SK-N-SH (cell line): ENCODE measurements at regions not wholly inside any gene's neighbourhood (a gene's known extent, or its start where the extent isn't known, plus 50 kb on each side); places are given as distances from the start of the nearest gene placed in this dataset.

Source experiments
- CTCF ChIA-PET: fragments of 300-600, 350-600 bp; formaldehyde crosslinking; extraction: SDS; loops from one replicate; lab custom pipeline; 2021; lab: Yijun Ruan, JAX
- POLR2A ChIA-PET: fragments of 350-600 bp; sonication (Branson Sonifier 250); formaldehyde crosslinking; extraction: SDS; loops from one replicate; lab custom pipeline; 2020; ENCODE audit warnings: antibody characterized with exemption, inconsistent platforms; lab: Yijun Ruan, JAX
- DNase-seq: peaks from one replicate; pipeline ENCODE4 v3.0.0; 2012
- H2AFZ ChIP-seq: fragments of 200-600 bp; sonication (generic); 2 replicates; pipeline ENCODE4 v1.8.1; 2016; ENCODE audit warnings: antibody characterized with exemption, mild to moderate bottlenecking, low read depth
- H3F3A ChIP-seq: fragments of 200-600 bp; sonication (generic); replicated peaks from 2 replicates; pipeline ENCODE3; 2016; ENCODE audit warnings: antibody characterized with exemption, mild to moderate bottlenecking; ENCODE audit not compliant: insufficient read depth
- H3K27ac ChIP-seq, 2 experiments: fragments of 200-500 bp in 1 of 2; fragments of 200-600 bp in 1 of 2; sonication (Bioruptor generic) in 1 of 2; sonication (generic), shearing (Covaris generic) in 1 of 2; 2 replicates each; pipeline versions ENCODE4 v1.5.1 to v1.6.1; 2014 to 2016; ENCODE audit warnings: low read depth in 2 of 2, inconsistent platforms in 1 of 2, low read length in 1 of 2, mild to moderate bottlenecking in 1 of 2, mixed read lengths in 1 of 2
- H3K27me3 ChIP-seq: fragments of 200-600 bp; sonication (generic), shearing (Covaris generic); 2 replicates; pipeline ENCODE4 v1.6.1; 2016; ENCODE audit warnings: mixed run types; ENCODE audit not compliant: insufficient read depth
- H3K36me3 ChIP-seq, 2 experiments: fragments of 200-500 bp in 1 of 2; fragments of 200-600 bp in 1 of 2; sonication (Bioruptor generic) in 1 of 2; sonication (generic) in 1 of 2; replicated peaks in 1 of 2; 2 replicates each; pipeline versions ENCODE3 to v1.5.1; 2014 to 2016; ENCODE audit warnings: low read length in 1 of 2, mild to moderate bottlenecking in 1 of 2; ENCODE audit not compliant: insufficient read depth in 2 of 2, control insufficient read depth in 1 of 2
- H3K4me1 ChIP-seq, 2 experiments: fragments of 200-500 bp in 1 of 2; fragments of 200-600 bp in 1 of 2; sonication (Bioruptor generic) in 1 of 2; sonication (generic), shearing (Covaris generic) in 1 of 2; 2 replicates each; pipeline versions ENCODE4 v1.5.1 to v1.6.1; 2014 to 2016; ENCODE audit warnings: low read depth in 1 of 2, low read length in 1 of 2, mixed run types in 1 of 2; ENCODE audit not compliant: insufficient read depth in 2 of 2, control insufficient read depth in 1 of 2
- H3K4me2 ChIP-seq: fragments of 200-600 bp; sonication (generic), shearing (Covaris generic); 2 replicates; pipeline ENCODE4 v1.6.1; 2017; ENCODE audit warnings: mixed run types
- H3K4me3 ChIP-seq, 2 experiments: fragments of 200-500 bp in 1 of 2; fragments of 200-600 bp in 1 of 2; sonication (Bioruptor generic) in 1 of 2; sonication (generic), shearing (Covaris generic) in 1 of 2; 2 replicates each; pipeline versions ENCODE4 v1.5.1 to v1.8.1; 2014 to 2016; ENCODE audit warnings: low read depth in 2 of 2, inconsistent platforms in 1 of 2, low read length in 1 of 2, mild to moderate bottlenecking in 1 of 2, mixed read lengths in 1 of 2, moderate library complexity in 1 of 2
- H3K79me2 ChIP-seq: fragments of 200-600 bp; sonication (generic); 2 replicates; pipeline ENCODE4 v1.8.1; 2017; ENCODE audit warnings: mild to moderate bottlenecking; ENCODE audit not compliant: insufficient read depth
- H3K9ac ChIP-seq: fragments of 200-600 bp; sonication (generic); 2 replicates; pipeline ENCODE4 v1.6.1; 2017; ENCODE audit warnings: mixed run types
- H3K9me2 ChIP-seq: fragments of 200-600 bp; sonication (generic); 2 replicates; pipeline ENCODE4 v1.6.1; 2017; ENCODE audit warnings: mixed run types
- H3K9me3 ChIP-seq: fragments of 200-600 bp; sonication (generic); 2 replicates; pipeline ENCODE4 v1.6.1; 2017; ENCODE audit warnings: mixed run types, mild to moderate bottlenecking, moderate library complexity
- H4K20me1 ChIP-seq: fragments of 200-600 bp; sonication (generic); 2 replicates; pipeline ENCODE4 v1.6.1; 2017; ENCODE audit warnings: mild to moderate bottlenecking, mixed run types; ENCODE audit not compliant: insufficient read depth
- CHD2 ChIP-seq: fragments of 150-350 bp; IDR thresholded peaks from 2 replicates; pipeline ENCODE4 v1.6.1; 2018; ENCODE audit warnings: low read length; ENCODE audit not compliant: partially characterized antibody
- ELF1 ChIP-seq: IDR thresholded peaks from 2 replicates; pipeline ENCODE4 v1.4.0; 2012
- EP300 ChIP-seq, 2 experiments: IDR thresholded peaks; 2 replicates each; pipeline versions ENCODE4 v1.4.0 to v1.6.1; 2012; ENCODE audit warnings: borderline replicate concordance in 1 of 2, low read depth in 1 of 2, low read length in 1 of 2
- EZH2phosphoT487 ChIP-seq: fragments of 200-600 bp; sonication (generic); IDR thresholded peaks from 2 replicates; pipeline ENCODE4 v1.6.1; 2017; ENCODE audit warnings: low read depth, mixed run types, mild to moderate bottlenecking, antibody characterized with exemption, moderate library complexity, borderline replicate concordance
- FOXJ3 ChIP-seq: sonication (generic); formaldehyde crosslinking; IDR thresholded peaks from 2 replicates; pipeline ENCODE4 v1.5.1; 2020; ENCODE audit warnings: mild to moderate bottlenecking, missing genetic modification reagents
- FOXM1 ChIP-seq: IDR thresholded peaks from 2 replicates; pipeline ENCODE4 v1.4.0; 2012; ENCODE audit warnings: low read depth, mild to moderate bottlenecking
- GATA2 ChIP-seq: sonication (generic); formaldehyde crosslinking; IDR thresholded peaks from 2 replicates; pipeline ENCODE4 v1.5.0; 2020; ENCODE audit warnings: mild to moderate bottlenecking, missing genetic modification reagents
- JUND ChIP-seq: IDR thresholded peaks from 2 replicates; pipeline ENCODE4 v1.4.0; 2012
- MEF2A ChIP-seq: IDR thresholded peaks from 2 replicates; pipeline ENCODE4 v1.4.0; 2012; ENCODE audit warnings: low read depth, borderline replicate concordance
- MXI1 ChIP-seq: IDR thresholded peaks from 2 replicates; pipeline ENCODE4 v1.6.1; 2012; ENCODE audit warnings: mild to moderate bottlenecking, low read depth, low read length, improper control_type of control experiment
- NFIC ChIP-seq: IDR thresholded peaks from 2 replicates; pipeline ENCODE4 v1.4.0; 2012; ENCODE audit warnings: borderline replicate concordance
- POLR2AphosphoS5 ChIP-seq: IDR thresholded peaks from 2 replicates; pipeline ENCODE4 v1.6.1; 2012; ENCODE audit warnings: low read depth, low read length
- RFX5 ChIP-seq: IDR thresholded peaks from 2 replicates; pipeline ENCODE4 v1.6.1; 2012; ENCODE audit warnings: mild to moderate bottlenecking, improper control_type of control experiment, low read length
- RXRA ChIP-seq: IDR thresholded peaks from 2 replicates; pipeline ENCODE4 v1.4.0; 2012; ENCODE audit warnings: low read depth, mild to moderate bottlenecking, borderline replicate concordance
- SIN3A ChIP-seq: IDR thresholded peaks from 2 replicates; pipeline ENCODE4 v1.6.1; 2012; ENCODE audit warnings: low read depth, mild to moderate bottlenecking, low read length, moderate library complexity, borderline replicate concordance
- SMC3 ChIP-seq: IDR thresholded peaks from 2 replicates; pipeline ENCODE4 v1.6.1; 2012; ENCODE audit warnings: low read depth, low read length, improper control_type of control experiment
- TAF1 ChIP-seq: IDR thresholded peaks from 2 replicates; pipeline ENCODE4 v1.6.1; 2012; ENCODE audit warnings: low read depth, mild to moderate bottlenecking, low read length, moderate library complexity, borderline replicate concordance
- TCF12 ChIP-seq: IDR thresholded peaks from 2 replicates; pipeline ENCODE4 v1.4.0; 2012
- TEAD4 ChIP-seq: IDR thresholded peaks from 2 replicates; pipeline ENCODE4 v1.4.0; 2012; ENCODE audit warnings: mild to moderate bottlenecking, borderline replicate concordance; ENCODE audit not compliant: insufficient read depth
- YY1 ChIP-seq: IDR thresholded peaks from 2 replicates; pipeline ENCODE4 v1.4.0; 2012; ENCODE audit warnings: low read depth, mild to moderate bottlenecking
- WGBS: methylation state at CpG from one replicate; pipeline ENCODE4 v1.1.6; 2017; ENCODE audit warnings: low lambda C conversion rate; 5-methylcytosine and 5-hydroxymethylcytosine counted together
- TF ChIP-seq, protein P1 (sequence below): fragments of 200-600 bp; sonication (generic); IDR thresholded peaks from 2 replicates; pipeline ENCODE4 v1.6.1; 2017; ENCODE audit warnings: antibody characterized with exemption, mild to moderate bottlenecking, moderate library complexity
- TF ChIP-seq, protein P2 (sequence below): IDR thresholded peaks from 2 replicates; pipeline ENCODE4 v1.4.0; 2012; ENCODE audit warnings: low read depth
- TF ChIP-seq, protein P3 (sequence below): fragments of 150-350 bp; IDR thresholded peaks from 2 replicates; pipeline ENCODE4 v1.6.1; 2017; ENCODE audit warnings: antibody characterized with exemption, low read length, low read depth, borderline replicate concordance
- TF ChIP-seq, protein P4 (sequence below): IDR thresholded peaks from 2 replicates; pipeline ENCODE4; 2012

DNA sequence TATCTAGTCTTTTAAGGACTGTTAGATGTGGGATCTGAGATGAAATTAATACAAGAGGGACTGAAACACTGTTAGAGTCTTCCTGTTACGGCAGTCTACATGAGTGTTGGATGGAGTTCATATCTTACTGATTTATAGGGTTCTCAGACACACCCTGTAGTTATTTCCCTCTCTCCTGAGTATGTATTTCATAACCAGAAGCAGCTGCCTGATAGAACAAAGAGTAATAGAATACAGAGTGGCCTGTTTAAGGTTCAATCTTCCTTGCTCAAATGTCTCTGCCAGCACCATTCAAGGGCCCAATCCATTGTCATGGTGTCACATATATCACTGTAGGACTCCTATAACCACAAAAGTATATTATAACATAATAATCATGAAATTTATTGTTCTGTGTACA, 1229.1 kb upstream of the ACVR2A start:
- Histone ChIP-seq H3K79me2 (no peaks in the 10 kb centered on the region), H3K4me1 (no peaks in the 10 kb centered on the region), H4K20me1 (no peaks in the 10 kb centered on the region), H3K9ac (no peak overlapping the region), H3F3A (peaks cover 4% of the 10 kb centered on the region), H3K27ac (no peak overlapping the region), H3K27me3 (no peaks in the 10 kb centered on the region), H3K9me3 (no peaks in the 10 kb centered on the region), H2AFZ (no peak overlapping the region), H3K4me3 (no peak overlapping the region), H3K9me2 (no peaks in the 10 kb centered on the region; the same call in 1 of the 2 replicates), H3K36me3 (no peaks in the 10 kb centered on the region), H3K4me2 (no peak overlapping the region)
- POLR2A ChIA-PET: no interaction called here
- no peak for TF ChIP-seq MXI1
- no peak for TF ChIP-seq TAF1
- no peak for TF ChIP-seq GATA2 (CRISPR knock-in tag)
- TF ChIP-seq YY1: no peak
- no peak for TF ChIP-seq EP300 (IDR thresholded peaks at IDR 0.05; ENCODE audit: borderline replicate concordance in 1 of 2, low read depth in 1 of 2, low read length in 1 of 2)
- no peak for TF ChIP-seq NFIC
- TF ChIP-seq TCF12: no peak
- no peak for TF ChIP-seq EZH2phosphoT487
- TF ChIP-seq POLR2AphosphoS5: no peak
- TF ChIP-seq RXRA: no peak
- TF ChIP-seq ELF1: no peak
- TF ChIP-seq FOXJ3 (CRISPR knock-in tag): no peak
- no peak for TF ChIP-seq CHD2
- no peak for TF ChIP-seq RFX5
- TF ChIP-seq JUND: no peak
- CTCF ChIA-PET: interaction anchor here (0.6 kb wide), 1 partner anchor 1963 kb away, joined by 3 read pairs; no protein-coding TSS in a partner anchor
- WGBS: 6% methylated on average over 1 of the region's 1 CpG
- DNase-seq: no peak

DNA sequence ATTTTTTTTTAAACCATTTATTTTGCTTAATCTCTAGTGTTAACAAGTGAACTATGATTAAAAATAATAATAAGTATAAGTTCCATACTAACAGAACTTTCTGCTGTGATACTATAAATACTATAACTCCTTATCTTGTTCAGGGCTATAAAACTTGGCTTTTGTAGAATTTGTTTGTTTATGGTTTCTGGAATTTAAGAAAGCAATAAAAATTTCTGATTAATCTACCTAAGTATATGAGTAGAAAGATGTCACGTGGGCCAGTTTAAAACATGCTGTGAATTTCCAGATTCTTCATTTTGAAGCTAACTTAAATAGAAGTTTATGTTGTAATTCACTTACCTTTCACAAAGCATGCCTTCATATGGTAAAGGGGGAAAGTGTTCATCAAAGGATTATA, 1236.3 kb upstream of the ACVR2A start:
- H3K27me3 ChIP-seq: no peaks in the 10 kb centered on the region
- no peak overlapping the region for H3K27ac ChIP-seq
- H3F3A ChIP-seq: peaks cover 4% of the 10 kb centered on the region
- H3K4me2 ChIP-seq: no peak overlapping the region
- no peak overlapping the region for H3K4me3 ChIP-seq
- no peaks in the 10 kb centered on the region for H3K36me3 ChIP-seq
- WGBS: 2% methylated on average over 1 of the region's 1 CpG
- DNase-seq: no peak
- ChIA-PET POLR2A (no interaction called here), CTCF (no interaction called here)
- no peaks in the 10 kb centered on the region for H3K9me3 ChIP-seq
- H4K20me1 ChIP-seq: no peaks in the 10 kb centered on the region
- no peaks in the 10 kb centered on the region for H3K4me1 ChIP-seq
- no peaks in the 10 kb centered on the region; the same call in 1 of the 2 replicates for H3K9me2 ChIP-seq
- H3K9ac ChIP-seq: no peak overlapping the region
- no peak overlapping the region for H2AFZ ChIP-seq
- H3K79me2 ChIP-seq: no peaks in the 10 kb centered on the region
- TF ChIP-seq FOXM1: no peak
- TF ChIP-seq, protein P1, sequence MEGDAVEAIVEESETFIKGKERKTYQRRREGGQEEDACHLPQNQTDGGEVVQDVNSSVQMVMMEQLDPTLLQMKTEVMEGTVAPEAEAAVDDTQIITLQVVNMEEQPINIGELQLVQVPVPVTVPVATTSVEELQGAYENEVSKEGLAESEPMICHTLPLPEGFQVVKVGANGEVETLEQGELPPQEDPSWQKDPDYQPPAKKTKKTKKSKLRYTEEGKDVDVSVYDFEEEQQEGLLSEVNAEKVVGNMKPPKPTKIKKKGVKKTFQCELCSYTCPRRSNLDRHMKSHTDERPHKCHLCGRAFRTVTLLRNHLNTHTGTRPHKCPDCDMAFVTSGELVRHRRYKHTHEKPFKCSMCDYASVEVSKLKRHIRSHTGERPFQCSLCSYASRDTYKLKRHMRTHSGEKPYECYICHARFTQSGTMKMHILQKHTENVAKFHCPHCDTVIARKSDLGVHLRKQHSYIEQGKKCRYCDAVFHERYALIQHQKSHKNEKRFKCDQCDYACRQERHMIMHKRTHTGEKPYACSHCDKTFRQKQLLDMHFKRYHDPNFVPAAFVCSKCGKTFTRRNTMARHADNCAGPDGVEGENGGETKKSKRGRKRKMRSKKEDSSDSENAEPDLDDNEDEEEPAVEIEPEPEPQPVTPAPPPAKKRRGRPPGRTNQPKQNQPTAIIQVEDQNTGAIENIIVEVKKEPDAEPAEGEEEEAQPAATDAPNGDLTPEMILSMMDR: no peak
- TF ChIP-seq POLR2AphosphoS5: no peak
- TF ChIP-seq, protein P2, sequence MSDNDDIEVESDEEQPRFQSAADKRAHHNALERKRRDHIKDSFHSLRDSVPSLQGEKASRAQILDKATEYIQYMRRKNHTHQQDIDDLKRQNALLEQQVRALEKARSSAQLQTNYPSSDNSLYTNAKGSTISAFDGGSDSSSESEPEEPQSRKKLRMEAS: no peak
- no peak for TF ChIP-seq FOXJ3 (CRISPR knock-in tag)
- TF ChIP-seq, protein P3, sequence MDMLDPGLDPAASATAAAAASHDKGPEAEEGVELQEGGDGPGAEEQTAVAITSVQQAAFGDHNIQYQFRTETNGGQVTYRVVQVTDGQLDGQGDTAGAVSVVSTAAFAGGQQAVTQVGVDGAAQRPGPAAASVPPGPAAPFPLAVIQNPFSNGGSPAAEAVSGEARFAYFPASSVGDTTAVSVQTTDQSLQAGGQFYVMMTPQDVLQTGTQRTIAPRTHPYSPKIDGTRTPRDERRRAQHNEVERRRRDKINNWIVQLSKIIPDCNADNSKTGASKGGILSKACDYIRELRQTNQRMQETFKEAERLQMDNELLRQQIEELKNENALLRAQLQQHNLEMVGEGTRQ: no peak
- TF ChIP-seq TEAD4: no peak
- TF ChIP-seq NFIC: no peak
- no peak for TF ChIP-seq SMC3
- no peak for TF ChIP-seq MEF2A
- TF ChIP-seq, protein P4, sequence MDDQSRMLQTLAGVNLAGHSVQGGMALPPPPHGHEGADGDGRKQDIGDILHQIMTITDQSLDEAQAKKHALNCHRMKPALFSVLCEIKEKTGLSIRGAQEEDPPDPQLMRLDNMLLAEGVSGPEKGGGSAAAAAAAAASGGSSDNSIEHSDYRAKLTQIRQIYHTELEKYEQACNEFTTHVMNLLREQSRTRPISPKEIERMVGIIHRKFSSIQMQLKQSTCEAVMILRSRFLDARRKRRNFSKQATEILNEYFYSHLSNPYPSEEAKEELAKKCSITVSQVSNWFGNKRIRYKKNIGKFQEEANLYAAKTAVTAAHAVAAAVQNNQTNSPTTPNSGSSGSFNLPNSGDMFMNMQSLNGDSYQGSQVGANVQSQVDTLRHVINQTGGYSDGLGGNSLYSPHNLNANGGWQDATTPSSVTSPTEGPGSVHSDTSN: no peak
- no peak for TF ChIP-seq TCF12
- TF ChIP-seq MXI1: no peak
- TF ChIP-seq EP300 (IDR thresholded peaks at IDR 0.05; ENCODE audit: borderline replicate concordance in 1 of 2, low read depth in 1 of 2, low read length in 1 of 2): no peak
- no peak for TF ChIP-seq SIN3A
